ENCODE measurements at regions not wholly inside any gene's neighbourhood (a gene's known extent, or its start where the extent isn't known, plus 50 kb on each side); places are given as distances from the start of the nearest gene placed in this dataset.

GRCh38 chr7:142539901-142540300 is 209.4 kb upstream of the PRSS1 start:
- TF ChIP-seq CTCF (conservative IDR thresholded peaks at IDR 0.05 in 1 of 2, IDR thresholded peaks at IDR 0.05 in 1 of 2; ENCODE audit: extremely low read depth in 1 of 2, insufficient read depth in 1 of 2, low read depth in 1 of 2, low read length in 2 of 2) (no peak), EZH2 (IDR thresholded peaks at IDR 0.05; ENCODE audit: borderline replicate concordance, low read length) (no peak)
